GM06990 (cell line): ENCODE measurements at regions not wholly inside any gene's neighbourhood (a gene's known extent, or its start where the extent isn't known, plus 50 kb on each side); places are given as distances from the start of the nearest gene placed in this dataset.

Experiments
- DNase-seq: peaks from one replicate; pipeline ENCODE4 v3.0.0-alpha.2; 2011; ENCODE audit not compliant: insufficient read length; ENCODE audit errors: extremely low read depth
- H3K27me3 ChIP-seq: replicated peaks from 2 replicates; pipeline ENCODE4 v1.6.0; 2011; ENCODE audit warnings: low read length; ENCODE audit not compliant: control insufficient read depth, insufficient read depth
- H3K36me3 ChIP-seq: 2 replicates; pipeline ENCODE4 v1.5.1; 2011; ENCODE audit warnings: low read length; ENCODE audit not compliant: control insufficient read depth, insufficient read depth
- H3K4me3 ChIP-seq: replicated peaks from 2 replicates; pipeline ENCODE4 v1.5.1; 2011; ENCODE audit warnings: low read depth, mild to moderate bottlenecking, control low read depth, low read length
- TF ChIP-seq, protein P1 (sequence below): IDR thresholded peaks from 2 replicates; pipeline ENCODE4 v1.5.1; 2011; ENCODE audit warnings: low read length, control low read depth, mild to moderate bottlenecking, inconsistent platforms; ENCODE audit not compliant: insufficient read depth, poor library complexity, severe bottlenecking

DNA sequence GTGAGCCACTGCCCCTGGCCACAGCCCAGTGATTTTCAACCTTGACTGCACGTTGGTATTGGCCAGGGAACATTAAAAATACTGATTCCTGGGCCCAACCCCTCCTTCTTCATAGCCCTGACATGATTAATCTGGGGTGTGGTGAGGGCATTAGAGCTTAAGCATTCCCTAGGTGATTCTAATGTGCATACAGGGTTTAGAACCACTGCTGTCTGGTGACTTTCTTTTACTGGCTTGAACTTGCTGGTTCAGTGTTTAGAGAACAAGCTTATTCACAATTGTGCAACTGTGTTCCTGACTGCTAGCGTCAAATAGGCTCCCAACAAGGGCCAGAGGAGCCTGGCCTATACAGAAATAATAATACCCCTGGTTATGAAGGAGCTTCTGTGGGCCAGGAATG is 488.8 kb upstream of the CCDC196 start:
- Histone ChIP-seq H3K27me3 (no peaks in the 10 kb centered on the region), H3K36me3 (no peaks in the 10 kb centered on the region), H3K4me3 (no peak overlapping the region)
- DNase-seq = no peak
- TF ChIP-seq, protein P1, sequence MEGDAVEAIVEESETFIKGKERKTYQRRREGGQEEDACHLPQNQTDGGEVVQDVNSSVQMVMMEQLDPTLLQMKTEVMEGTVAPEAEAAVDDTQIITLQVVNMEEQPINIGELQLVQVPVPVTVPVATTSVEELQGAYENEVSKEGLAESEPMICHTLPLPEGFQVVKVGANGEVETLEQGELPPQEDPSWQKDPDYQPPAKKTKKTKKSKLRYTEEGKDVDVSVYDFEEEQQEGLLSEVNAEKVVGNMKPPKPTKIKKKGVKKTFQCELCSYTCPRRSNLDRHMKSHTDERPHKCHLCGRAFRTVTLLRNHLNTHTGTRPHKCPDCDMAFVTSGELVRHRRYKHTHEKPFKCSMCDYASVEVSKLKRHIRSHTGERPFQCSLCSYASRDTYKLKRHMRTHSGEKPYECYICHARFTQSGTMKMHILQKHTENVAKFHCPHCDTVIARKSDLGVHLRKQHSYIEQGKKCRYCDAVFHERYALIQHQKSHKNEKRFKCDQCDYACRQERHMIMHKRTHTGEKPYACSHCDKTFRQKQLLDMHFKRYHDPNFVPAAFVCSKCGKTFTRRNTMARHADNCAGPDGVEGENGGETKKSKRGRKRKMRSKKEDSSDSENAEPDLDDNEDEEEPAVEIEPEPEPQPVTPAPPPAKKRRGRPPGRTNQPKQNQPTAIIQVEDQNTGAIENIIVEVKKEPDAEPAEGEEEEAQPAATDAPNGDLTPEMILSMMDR = no peak

DNA sequence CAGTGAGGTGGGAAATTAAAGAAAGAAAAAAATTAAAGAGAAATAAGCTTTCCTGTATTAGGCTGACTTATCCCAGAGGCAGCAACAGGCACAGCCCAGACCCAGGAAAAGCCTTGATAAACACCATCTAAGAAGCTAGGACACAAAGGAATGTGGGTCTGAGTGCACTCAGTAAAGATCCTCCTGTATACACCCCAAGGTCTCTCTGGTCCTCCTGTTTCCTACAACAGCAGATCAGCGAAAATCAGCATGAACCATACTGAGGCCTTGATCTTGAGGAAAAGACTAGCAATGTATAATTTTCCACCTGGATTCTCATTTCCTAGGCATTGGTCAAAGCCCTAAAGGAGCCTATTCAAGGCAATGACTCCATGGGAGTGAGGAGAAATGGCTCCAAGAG is 486.3 kb upstream of the CCDC196 start:
- no peaks in the 10 kb centered on the region for H3K27me3 ChIP-seq
- H3K4me3 ChIP-seq = no peak overlapping the region
- TF ChIP-seq, protein P1 = no peak
- no peak for DNase-seq
- H3K36me3 ChIP-seq = no peaks in the 10 kb centered on the region

DNA sequence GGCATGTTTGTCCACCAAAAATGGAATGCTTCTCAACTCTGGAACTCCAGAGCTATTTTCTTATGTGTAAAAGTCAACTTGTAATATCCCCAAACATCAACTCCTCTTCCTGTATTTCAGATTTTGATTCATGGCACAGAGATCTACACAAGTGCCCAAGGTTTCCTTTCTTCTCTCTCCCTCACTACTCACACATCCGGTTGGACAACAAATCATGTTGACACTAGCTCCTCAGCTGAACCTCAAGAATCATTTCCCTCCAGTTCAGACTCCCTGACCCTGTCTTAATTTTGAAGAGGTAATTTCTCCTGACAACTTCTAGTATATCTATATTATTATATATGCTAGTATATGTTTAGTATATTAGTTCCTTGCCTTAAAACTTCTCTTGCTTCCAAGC is 485.4 kb upstream of the CCDC196 start:
- TF ChIP-seq, protein P1 = no peak
- H3K36me3 ChIP-seq = no peaks in the 10 kb centered on the region
- no peak for DNase-seq
- no peaks in the 10 kb centered on the region for H3K27me3 ChIP-seq
- no peak overlapping the region for H3K4me3 ChIP-seq

DNA sequence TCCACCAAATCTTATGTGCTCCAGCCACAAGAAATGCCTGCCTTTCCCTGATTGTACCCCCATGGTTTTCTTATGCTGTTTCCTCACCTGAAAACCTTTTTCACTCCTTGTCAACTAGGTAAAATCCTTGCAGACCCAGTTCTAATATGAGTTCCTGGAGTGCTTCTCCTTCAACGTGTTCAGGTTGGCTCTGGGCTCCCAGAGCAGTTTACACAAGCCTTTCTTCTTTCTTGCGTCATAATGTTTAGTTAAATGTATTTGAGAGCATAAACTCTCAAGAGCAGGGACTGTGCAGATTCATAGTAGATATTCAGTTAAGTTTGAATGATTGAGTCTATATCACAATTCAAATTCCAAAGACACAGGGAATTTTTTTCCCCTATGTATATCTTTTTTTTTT is 484.8 kb upstream of the CCDC196 start:
- no peak overlapping the region for H3K4me3 ChIP-seq
- H3K36me3 ChIP-seq = no peaks in the 10 kb centered on the region
- H3K27me3 ChIP-seq = no peaks in the 10 kb centered on the region
- TF ChIP-seq, protein P1 = no peak
- no peak for DNase-seq

DNA sequence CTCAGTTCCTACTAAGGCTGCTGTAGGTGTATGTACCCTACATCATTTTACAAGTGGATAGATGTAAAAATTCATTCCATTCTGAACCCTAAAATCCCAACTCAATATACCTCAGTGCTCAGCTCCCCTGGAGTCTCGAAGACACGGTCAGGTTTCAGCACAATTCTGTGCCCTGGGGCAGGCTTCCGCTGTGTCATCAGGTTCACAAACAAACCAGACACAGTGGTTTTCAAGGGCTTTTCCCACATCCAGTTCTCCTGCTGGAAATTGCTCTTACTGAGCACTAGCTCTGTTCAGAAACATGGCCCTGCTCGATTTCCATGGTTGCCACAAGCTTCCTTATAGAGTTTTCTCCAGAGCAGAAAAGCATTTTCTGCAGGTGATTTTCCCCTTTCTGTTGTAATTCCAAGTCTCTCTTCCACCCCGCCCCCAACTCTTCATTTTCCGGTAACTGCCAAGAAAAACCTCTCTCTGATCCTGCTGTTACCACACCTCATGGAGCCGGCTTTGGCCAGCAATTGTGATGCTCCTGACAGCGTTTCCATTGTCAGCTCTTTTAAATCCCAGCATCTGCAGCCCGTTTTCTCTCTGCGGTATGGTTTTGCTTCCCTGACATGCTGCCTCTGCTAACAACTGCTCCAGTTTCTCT is 483.0 kb upstream of the CCDC196 start:
- Histone ChIP-seq H3K27me3 (no peaks in the 10 kb centered on the region), H3K36me3 (no peaks in the 10 kb centered on the region), H3K4me3 (no peak overlapping the region)
- TF ChIP-seq, protein P1 = no peak
- DNase-seq = no peak

DNA sequence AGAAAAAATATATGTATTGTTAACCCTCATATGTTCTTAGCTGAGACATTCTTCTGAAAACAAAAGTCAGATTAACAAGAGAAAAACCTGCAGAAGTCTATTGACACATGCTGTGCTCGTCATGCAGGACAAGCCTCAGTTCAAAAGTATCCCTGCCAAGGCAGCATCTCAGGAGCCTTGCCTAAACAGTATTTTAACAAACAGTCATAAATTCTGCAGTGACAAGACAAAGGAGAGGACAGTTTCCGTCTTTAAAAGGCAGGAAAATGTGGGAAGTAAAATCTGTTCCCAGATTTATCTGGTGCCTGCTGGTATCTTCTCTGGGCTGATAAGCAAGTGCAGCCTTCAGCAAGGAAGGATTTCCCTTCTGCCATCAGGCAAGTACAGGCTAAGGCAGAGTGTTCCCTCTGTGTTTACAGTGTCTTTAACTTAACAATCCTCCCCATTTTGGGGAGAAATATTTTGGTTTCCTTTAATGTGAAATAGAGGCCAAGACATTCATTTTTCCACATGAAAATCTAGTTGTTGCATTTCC is 480.2 kb upstream of the CCDC196 start:
- Histone ChIP-seq H3K36me3 (no peaks in the 10 kb centered on the region), H3K4me3 (no peak overlapping the region), H3K27me3 (no peaks in the 10 kb centered on the region)
- TF ChIP-seq, protein P1 = no peak
- no peak for DNase-seq
